Coronary artery (tissue), 2 donors: ENCODE measurements at regions not wholly inside any gene's neighbourhood (a gene's known extent, or its start where the extent isn't known, plus 50 kb on each side); places are given as distances from the start of the nearest gene placed in this dataset.
A peak's percentile ranks its signal among the peaks of the same experiment; 100 is the strongest.

Experiments used
- DNase-seq: peaks from one replicate; pipeline ENCODE4 v3.0.0-alpha.2; 2017; ENCODE audit warnings: low spot score
- H3K27ac ChIP-seq, 2 donors: fragments of 200-600 bp; sonication (generic); one replicate each; pipeline ENCODE4 v1.5.1; 2016 to 2019
- H3K4me3 ChIP-seq: fragments of 200-600 bp; sonication (generic); 2 replicates; pipeline ENCODE4 v1.5.1; 2016; ENCODE audit warnings: mild to moderate bottlenecking, moderate library complexity
- CTCF ChIP-seq: fragments of 200-600 bp; sonication (generic); IDR thresholded peaks from one replicate; pipeline ENCODE4 v1.5.1; 2019; ENCODE audit warnings: antibody characterized with exemption

- no peak overlapping the region for H3K27ac ChIP-seq
- no peak for TF ChIP-seq CTCF
- no peak overlapping the region for H3K4me3 ChIP-seq
Measured at GRCh38 chr20:57941604-57942381, 232.0 kb upstream of the PMEPA1 start.

GRCh38 chr20:57940868-57941522 lies 231.2 kb upstream of the PMEPA1 start:
- no peak for TF ChIP-seq CTCF
- no peak overlapping the region for H3K4me3 ChIP-seq
- H3K27ac ChIP-seq = no peak overlapping the region
- DNase-seq = no peak

More at GRCh38 chr20:57941604-57942381, 232.0 kb upstream of the PMEPA1 start:
- no peak for DNase-seq

- no peak for TF ChIP-seq CTCF
- Histone ChIP-seq H3K4me3 (no peak overlapping the region), H3K27ac (no peak overlapping the region)
- DNase-seq = no peak
Measured at GRCh38 chr20:57940376-57940775, 230.6 kb upstream of the PMEPA1 start.

- no peak for TF ChIP-seq CTCF
- Histone ChIP-seq H3K4me3 (no peak overlapping the region), H3K27ac (no peak overlapping the region)
- no peak for DNase-seq
Measured at GRCh38 chr20:57939499-57939898, 229.7 kb upstream of the PMEPA1 start.

GRCh38 chr20:57938158-57939108 lies 228.6 kb upstream of the PMEPA1 start:
- peak overlapping the region in 1 of 2 donors; percentile 54 for H3K27ac ChIP-seq
- DNase-seq = no peak
- no peak for TF ChIP-seq CTCF
- H3K4me3 ChIP-seq = no peak overlapping the region

GRCh38 chr20:57936636-57937385 lies 227.0 kb upstream of the PMEPA1 start:
- no peak for DNase-seq
- Histone ChIP-seq H3K4me3 (no peak overlapping the region), H3K27ac (no peak overlapping the region)
- no peak for TF ChIP-seq CTCF
